A204.1 (cell line): ENCODE measurements at regions not wholly inside any gene's neighbourhood (a gene's known extent, or its start where the extent isn't known, plus 50 kb on each side); places are given as distances from the start of the nearest gene placed in this dataset.

Source experiments
- FAIRE-seq: peaks from 2 replicates; lab custom pipeline; 2012; peaks lifted over from hg19 to GRCh38; lab: Jason Lieb, UNC

- FAIRE-seq = no peak
These were observed 102.3 kb upstream of the DIO3 start for GRCh38 chr14:101458741-101459550.

- no peak for FAIRE-seq
These were observed 101.8 kb upstream of the DIO3 start for GRCh38 chr14:101459551-101459900.

- no peak for FAIRE-seq
These were observed 100.8 kb upstream of the DIO3 start for GRCh38 chr14:101460521-101460920.

- no peak for FAIRE-seq
These were observed 100.1 kb upstream of the DIO3 start for GRCh38 chr14:101460986-101461750.

- FAIRE-seq = no peak
These were observed 99.4 kb upstream of the DIO3 start for GRCh38 chr14:101461891-101462290.

- no peak for FAIRE-seq
These were observed 98.3 kb upstream of the DIO3 start for GRCh38 chr14:101462726-101463565.

GRCh38 chr14:101463566-101464171 is 97.6 kb upstream of the DIO3 start:
- no peak for FAIRE-seq

- FAIRE-seq = no peak
These were observed 96.8 kb upstream of the DIO3 start for GRCh38 chr14:101464310-101464983.

GRCh38 chr14:101464984-101465794 is 96.1 kb upstream of the DIO3 start:
- FAIRE-seq = no peak

- FAIRE-seq = no peak
These were observed 95.4 kb upstream of the DIO3 start for GRCh38 chr14:101465795-101466448.

GRCh38 chr14:101466456-101467180 is 94.7 kb upstream of the DIO3 start:
- FAIRE-seq = no peak

GRCh38 chr14:101467181-101467926 is 93.9 kb upstream of the DIO3 start:
- FAIRE-seq = no peak

GRCh38 chr14:101469382-101470247 is 91.7 kb upstream of the DIO3 start:
- no peak for FAIRE-seq

- FAIRE-seq = no peak
These were observed 91.0 kb upstream of the DIO3 start for GRCh38 chr14:101470266-101470665.

- FAIRE-seq = no peak
These were observed 89.4 kb upstream of the DIO3 start for GRCh38 chr14:101471723-101472517.

GRCh38 chr14:101472518-101472849 is 88.8 kb upstream of the DIO3 start:
- no peak for FAIRE-seq

- no peak for FAIRE-seq
These were observed 88.1 kb upstream of the DIO3 start for GRCh38 chr14:101473045-101473729.
